ENCODE measurements at regions not wholly inside any gene's neighbourhood (a gene's known extent, or its start where the extent isn't known, plus 50 kb on each side); places are given as distances from the start of the nearest gene placed in this dataset.
"Not testable (repeated sequence)": the region's sequence is repeated elsewhere in the genome, so short reads cannot be mapped to it uniquely, and the experiment has no call there.

GRCh38 chr16:18263046-18263445 is 73.5 kb downstream of the NPIPA8 start:
- H3K4me1 ChIP-seq; H3K27ac ChIP-seq; H3K4me3 ChIP-seq; H3K27me3 ChIP-seq; intact Hi-C loops (cut with DNase I; ENCODE audit: low total_unique reads); H3K9me3 ChIP-seq; DNase-seq (ENCODE audit: low spot score in 2 of 2); H3K36me3 ChIP-seq: not testable (repeated sequence)

- H3K36me3 ChIP-seq; intact Hi-C loops (cut with DNase I; ENCODE audit: low total_unique reads); DNase-seq (ENCODE audit: low spot score in 2 of 2); H3K4me3 ChIP-seq; H3K4me1 ChIP-seq; H3K27me3 ChIP-seq; H3K9me3 ChIP-seq; H3K27ac ChIP-seq: not testable (repeated sequence)
Measured at GRCh38 chr16:18261848-18262247, 74.7 kb downstream of the NPIPA8 start.

- not testable (repeated sequence) for DNase-seq (ENCODE audit: low spot score in 2 of 2)
Measured at GRCh38 chr16:18259496-18260176, 76.9 kb downstream of the NPIPA8 start.

GRCh38 chr16:18252943-18253342 is 83.6 kb downstream of the NPIPA8 start:
- H3K9me3 ChIP-seq; H3K4me1 ChIP-seq; H3K27me3 ChIP-seq; H3K4me3 ChIP-seq; intact Hi-C loops (cut with DNase I; ENCODE audit: low total_unique reads); DNase-seq (ENCODE audit: low spot score in 2 of 2); H3K27ac ChIP-seq; H3K36me3 ChIP-seq: not testable (repeated sequence)

More at GRCh38 chr16:18259496-18260176, 76.9 kb downstream of the NPIPA8 start:
- H3K36me3 ChIP-seq; intact Hi-C loops (cut with DNase I; ENCODE audit: low total_unique reads); H3K4me3 ChIP-seq; H3K9me3 ChIP-seq; H3K4me1 ChIP-seq; H3K27ac ChIP-seq; H3K27me3 ChIP-seq: not testable (repeated sequence)

GRCh38 chr16:18230505-18230904 is 106.0 kb downstream of the NPIPA8 start:
- intact Hi-C loops (cut with DNase I; ENCODE audit: low total_unique reads); DNase-seq (ENCODE audit: low spot score in 2 of 2); H3K27ac ChIP-seq; H3K4me3 ChIP-seq; H3K27me3 ChIP-seq; H3K4me1 ChIP-seq; H3K9me3 ChIP-seq; H3K36me3 ChIP-seq: not testable (repeated sequence)

- H3K4me3 ChIP-seq, H3K27ac ChIP-seq: not testable (repeated sequence)
Measured at GRCh38 chr16:18222054-18223009, 114.2 kb downstream of the NPIPA8 start.

GRCh38 chr16:18217741-18218140 is 118.8 kb downstream of the NPIPA8 start:
- H3K27me3 ChIP-seq; intact Hi-C loops (cut with DNase I; ENCODE audit: low total_unique reads); H3K4me1 ChIP-seq: not testable (repeated sequence)

More at GRCh38 chr16:18222054-18223009, 114.2 kb downstream of the NPIPA8 start:
- H3K27me3 ChIP-seq; DNase-seq (ENCODE audit: low spot score in 2 of 2); H3K4me1 ChIP-seq; H3K9me3 ChIP-seq; intact Hi-C loops (cut with DNase I; ENCODE audit: low total_unique reads); H3K36me3 ChIP-seq: not testable (repeated sequence)

GRCh38 chr16:18216814-18217213 is 119.7 kb downstream of the NPIPA8 start:
- H3K27me3 ChIP-seq; H3K4me1 ChIP-seq; H3K9me3 ChIP-seq; H3K27ac ChIP-seq; H3K4me3 ChIP-seq; H3K36me3 ChIP-seq; intact Hi-C loops (cut with DNase I; ENCODE audit: low total_unique reads); DNase-seq (ENCODE audit: low spot score in 2 of 2): not testable (repeated sequence)

More at GRCh38 chr16:18217741-18218140, 118.8 kb downstream of the NPIPA8 start:
- H3K4me3 ChIP-seq; H3K9me3 ChIP-seq; H3K36me3 ChIP-seq; DNase-seq (ENCODE audit: low spot score in 2 of 2); H3K27ac ChIP-seq: not testable (repeated sequence)

GRCh38 chr16:18213810-18214209 is 122.7 kb downstream of the NPIPA8 start:
- H3K36me3 ChIP-seq; H3K4me1 ChIP-seq; DNase-seq (ENCODE audit: low spot score in 2 of 2); H3K27me3 ChIP-seq; H3K4me3 ChIP-seq; H3K27ac ChIP-seq; H3K9me3 ChIP-seq; intact Hi-C loops (cut with DNase I; ENCODE audit: low total_unique reads): not testable (repeated sequence)

- H3K27me3 ChIP-seq; intact Hi-C loops (cut with DNase I; ENCODE audit: low total_unique reads): not testable (repeated sequence)
Measured at GRCh38 chr16:18211505-18211904, 125.0 kb downstream of the NPIPA8 start.

GRCh38 chr16:18204786-18205185 is 131.8 kb downstream of the NPIPA8 start:
- H3K4me3 ChIP-seq; H3K9me3 ChIP-seq; DNase-seq (ENCODE audit: low spot score in 2 of 2); intact Hi-C loops (cut with DNase I; ENCODE audit: low total_unique reads); H3K36me3 ChIP-seq; H3K27ac ChIP-seq; H3K4me1 ChIP-seq; H3K27me3 ChIP-seq: not testable (repeated sequence)

More at GRCh38 chr16:18211505-18211904, 125.0 kb downstream of the NPIPA8 start:
- H3K4me3 ChIP-seq; H3K4me1 ChIP-seq; H3K36me3 ChIP-seq; H3K9me3 ChIP-seq; H3K27ac ChIP-seq; DNase-seq (ENCODE audit: low spot score in 2 of 2): not testable (repeated sequence)

- H3K27ac ChIP-seq; DNase-seq (ENCODE audit: low spot score in 2 of 2); intact Hi-C loops (cut with DNase I; ENCODE audit: low total_unique reads); H3K27me3 ChIP-seq; H3K36me3 ChIP-seq; H3K4me1 ChIP-seq; H3K9me3 ChIP-seq; H3K4me3 ChIP-seq: not testable (repeated sequence)
Measured at GRCh38 chr16:18204309-18204708, 132.2 kb downstream of the NPIPA8 start.

GRCh38 chr16:18201511-18201910 is 135.0 kb downstream of the NPIPA8 start:
- H3K27me3 ChIP-seq; H3K4me1 ChIP-seq; DNase-seq (ENCODE audit: low spot score in 2 of 2); H3K27ac ChIP-seq; H3K36me3 ChIP-seq; H3K9me3 ChIP-seq; H3K4me3 ChIP-seq; intact Hi-C loops (cut with DNase I; ENCODE audit: low total_unique reads): not testable (repeated sequence)

All from breast epithelium (tissue), 4 donors.